ENCODE measurements at regions not wholly inside any gene's neighbourhood (a gene's known extent, or its start where the extent isn't known, plus 50 kb on each side); places are given as distances from the start of the nearest gene placed in this dataset.
"Not testable (repeated sequence)": the region's sequence is repeated elsewhere in the genome, so short reads cannot be mapped to it uniquely, and the experiment has no call there.

GRCh38 chr12:105507311-105508038 lies 177.0 kb downstream of the C12orf75 start:
- FAIRE-seq (no peak), DNase-seq (peak in 3 of 5 donors; percentile 48 to 79 (median 73))
- no peak for TF ChIP-seq CTCF (IDR thresholded peaks at IDR 0.05; ENCODE audit: borderline replicate concordance, extremely low read depth, insufficient read depth)
- intact Hi-C loops (cut with DNase I) = no loop called here
- no peak overlapping the region for H3K4me3 ChIP-seq (ENCODE audit: low read length in 3 of 3)
- no peak overlapping the region for H3K9ac ChIP-seq (ENCODE audit: low read length in 3 of 3)
- no peaks in the 10 kb centered on the region for H3K4me1 ChIP-seq (ENCODE audit: control insufficient read depth in 2 of 3, insufficient read depth in 2 of 3, low read depth in 1 of 3, low read length in 3 of 3)
- H3K9me3 ChIP-seq (ENCODE audit: control insufficient read depth in 2 of 3, insufficient read depth in 1 of 3, low read length in 3 of 3) = no peaks in the 10 kb centered on the region
- H3K27me3 ChIP-seq (ENCODE audit: control insufficient read depth, insufficient read depth, low read length) = no peaks in the 10 kb centered on the region
- no peaks in the 10 kb centered on the region for H3K36me3 ChIP-seq (ENCODE audit: control insufficient read depth in 2 of 3, insufficient read depth in 3 of 3, low read length in 3 of 3)
- no peak overlapping the region for H3K27ac ChIP-seq (ENCODE audit: low read depth in 2 of 2, low read length in 2 of 2)

GRCh38 chr12:105508096-105508495 lies 177.6 kb downstream of the C12orf75 start:
- DNase-seq (no peak), FAIRE-seq (no peak)
- intact Hi-C loops (cut with DNase I) = no loop called here
- Histone ChIP-seq H3K4me1 (ENCODE audit: control insufficient read depth in 2 of 3, insufficient read depth in 2 of 3, low read depth in 1 of 3, low read length in 3 of 3) (no peaks in the 10 kb centered on the region), H3K4me3 (ENCODE audit: low read length in 3 of 3) (no peak overlapping the region), H3K27me3 (ENCODE audit: control insufficient read depth, insufficient read depth, low read length) (no peaks in the 10 kb centered on the region), H3K9me3 (ENCODE audit: control insufficient read depth in 2 of 3, insufficient read depth in 1 of 3, low read length in 3 of 3) (no peaks in the 10 kb centered on the region), H3K9ac (ENCODE audit: low read length in 3 of 3) (no peak overlapping the region), H3K27ac (ENCODE audit: low read depth in 2 of 2, low read length in 2 of 2) (no peak overlapping the region), H3K36me3 (ENCODE audit: control insufficient read depth in 2 of 3, insufficient read depth in 3 of 3, low read length in 3 of 3) (no peaks in the 10 kb centered on the region)
- TF ChIP-seq CTCF (IDR thresholded peaks at IDR 0.05; ENCODE audit: borderline replicate concordance, extremely low read depth, insufficient read depth) = no peak

- Histone ChIP-seq H3K9ac (ENCODE audit: low read length in 3 of 3) (no peak overlapping the region), H3K27me3 (ENCODE audit: control insufficient read depth, insufficient read depth, low read length) (no peaks in the 10 kb centered on the region), H3K4me1 (ENCODE audit: control insufficient read depth in 2 of 3, insufficient read depth in 2 of 3, low read depth in 1 of 3, low read length in 3 of 3) (no peaks in the 10 kb centered on the region), H3K4me3 (ENCODE audit: low read length in 3 of 3) (no peak overlapping the region), H3K36me3 (ENCODE audit: control insufficient read depth in 2 of 3, insufficient read depth in 3 of 3, low read length in 3 of 3) (no peaks in the 10 kb centered on the region), H3K27ac (ENCODE audit: low read depth in 2 of 2, low read length in 2 of 2) (no peak overlapping the region), H3K9me3 (ENCODE audit: control insufficient read depth in 2 of 3, insufficient read depth in 1 of 3, low read length in 3 of 3) (no peaks in the 10 kb centered on the region)
- no peak for FAIRE-seq
- no peak for DNase-seq
- intact Hi-C loops (cut with DNase I) = no loop called here
- TF ChIP-seq CTCF (IDR thresholded peaks at IDR 0.05; ENCODE audit: borderline replicate concordance, extremely low read depth, insufficient read depth) = no peak
Measured at GRCh38 chr12:105510526-105510925, 180.0 kb downstream of the C12orf75 start.

- H3K27me3 ChIP-seq (ENCODE audit: control insufficient read depth, insufficient read depth, low read length); H3K27ac ChIP-seq (ENCODE audit: low read depth in 2 of 2, low read length in 2 of 2); H3K9me3 ChIP-seq (ENCODE audit: control insufficient read depth in 2 of 3, insufficient read depth in 1 of 3, low read length in 3 of 3); FAIRE-seq; intact Hi-C loops (cut with DNase I); H3K4me3 ChIP-seq (ENCODE audit: low read length in 3 of 3); DNase-seq; H3K4me1 ChIP-seq (ENCODE audit: control insufficient read depth in 2 of 3, insufficient read depth in 2 of 3, low read depth in 1 of 3, low read length in 3 of 3); H3K36me3 ChIP-seq (ENCODE audit: control insufficient read depth in 2 of 3, insufficient read depth in 3 of 3, low read length in 3 of 3); H3K9ac ChIP-seq (ENCODE audit: low read length in 3 of 3): not testable (repeated sequence)
Measured at GRCh38 chr12:105512861-105513260, 182.4 kb downstream of the C12orf75 start.

Measured in kidney (tissue), 13 donors.